Activated T-cell treated with anti-CD3 and anti-CD28 coated beads, Interleukin-2, amount 50 U/mL, for 72 hours (primary cell): ENCODE measurements at regions not wholly inside any gene's neighbourhood (a gene's known extent, or its start where the extent isn't known, plus 50 kb on each side); places are given as distances from the start of the nearest gene placed in this dataset.

ENCODE experiments used
- ATAC-seq, 2 donors: fragments of 150-1000 bp; cut with Tn5 transposase; replicated peaks in 1 of 2; 2 replicates each; pipeline ENCODE4 v1.10.0; 2021; ENCODE audit warnings: moderate library complexity in 2 of 2, mild to moderate bottlenecking in 1 of 2
- DNase-seq, 2 donors: peaks; one replicate each; pipeline ENCODE4 v3.0.0; 2021 to 2022; ENCODE audit warnings: mixed read lengths in 1 of 2
- H3K27ac Mint-ChIP-seq: one replicate; pipeline ENCODE4 v1.8.0; 2022; ENCODE audit warnings: mild to moderate bottlenecking, moderate library complexity, mixed read lengths
- H3K27me3 Mint-ChIP-seq: one replicate; pipeline ENCODE4 v1.8.0; 2022; ENCODE audit warnings: low read depth, mixed read lengths
- H3K36me3 Mint-ChIP-seq, 2 donors: one replicate each; pipeline ENCODE4 v1.8.0; 2022; ENCODE audit warnings: mixed read lengths in 2 of 2, mild to moderate bottlenecking in 1 of 2; ENCODE audit not compliant: insufficient read depth in 2 of 2
- H3K4me1 Mint-ChIP-seq: one replicate; pipeline ENCODE4 v1.8.0; 2022; ENCODE audit warnings: low read depth, mixed read lengths
- H3K4me3 Mint-ChIP-seq, 2 donors: one replicate each; pipeline ENCODE4 v1.8.0; 2022; ENCODE audit warnings: mild to moderate bottlenecking in 2 of 2, mixed read lengths in 2 of 2, moderate library complexity in 2 of 2
- H3K9me3 Mint-ChIP-seq, 2 donors: one replicate each; pipeline ENCODE4 v1.8.0; 2022; ENCODE audit warnings: mixed read lengths in 2 of 2

DNA sequence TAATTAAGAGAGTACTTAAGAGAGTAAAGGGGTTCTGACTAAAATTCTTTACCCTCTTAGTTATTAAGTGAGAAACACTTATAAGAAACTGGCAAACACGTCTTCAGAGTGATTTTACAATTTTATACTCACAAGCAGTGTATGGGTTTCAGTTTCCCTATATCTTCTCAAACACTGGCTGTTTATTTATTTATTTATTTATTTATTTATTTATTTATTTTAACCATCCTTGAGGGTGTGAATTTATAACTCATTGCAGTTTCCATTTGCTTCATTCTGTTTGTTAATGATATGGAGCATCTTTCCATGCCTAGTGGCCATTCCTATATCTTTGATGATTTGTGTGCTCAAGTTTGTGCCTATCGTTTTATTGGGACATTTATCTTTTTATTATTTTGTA is 68.0 kb upstream of the SGCD start:
- DNase-seq (no peak), ATAC-seq (no peak)
- Mint-ChIP-seq H3K4me3 (no peak overlapping the region), H3K4me1 (no peaks in the 10 kb centered on the region), H3K27me3 (no peaks in the 10 kb centered on the region), H3K36me3 (no peaks in the 10 kb centered on the region), H3K9me3 (no peaks in the 10 kb centered on the region), H3K27ac (no peak overlapping the region)

DNA sequence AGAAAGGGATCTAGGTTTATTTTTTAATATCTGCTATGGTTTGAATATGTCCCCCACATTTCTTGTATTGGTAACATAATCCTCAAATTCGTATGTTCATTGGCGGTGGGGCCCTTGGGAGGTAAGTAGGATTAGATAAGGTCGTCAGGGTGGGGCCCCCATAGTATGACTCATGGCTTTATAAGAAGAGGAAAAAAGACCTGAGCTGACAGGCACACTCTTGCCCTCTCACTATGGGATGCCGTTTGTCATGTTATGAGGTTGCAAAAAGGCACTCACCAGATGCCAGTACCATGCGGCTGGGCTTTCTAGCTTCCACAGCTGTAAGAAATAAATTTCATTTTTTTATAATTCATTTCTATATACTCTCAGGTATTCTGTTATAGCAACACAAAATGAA is 67.3 kb upstream of the SGCD start:
- H3K4me3 Mint-ChIP-seq, result no peak overlapping the region
- no peaks in the 10 kb centered on the region for H3K4me1 Mint-ChIP-seq
- no peaks in the 10 kb centered on the region for H3K27me3 Mint-ChIP-seq
- ATAC-seq (no peak), DNase-seq (no peak)
- no peaks in the 10 kb centered on the region for H3K36me3 Mint-ChIP-seq
- no peak overlapping the region for H3K27ac Mint-ChIP-seq
- H3K9me3 Mint-ChIP-seq, result no peaks in the 10 kb centered on the region

DNA sequence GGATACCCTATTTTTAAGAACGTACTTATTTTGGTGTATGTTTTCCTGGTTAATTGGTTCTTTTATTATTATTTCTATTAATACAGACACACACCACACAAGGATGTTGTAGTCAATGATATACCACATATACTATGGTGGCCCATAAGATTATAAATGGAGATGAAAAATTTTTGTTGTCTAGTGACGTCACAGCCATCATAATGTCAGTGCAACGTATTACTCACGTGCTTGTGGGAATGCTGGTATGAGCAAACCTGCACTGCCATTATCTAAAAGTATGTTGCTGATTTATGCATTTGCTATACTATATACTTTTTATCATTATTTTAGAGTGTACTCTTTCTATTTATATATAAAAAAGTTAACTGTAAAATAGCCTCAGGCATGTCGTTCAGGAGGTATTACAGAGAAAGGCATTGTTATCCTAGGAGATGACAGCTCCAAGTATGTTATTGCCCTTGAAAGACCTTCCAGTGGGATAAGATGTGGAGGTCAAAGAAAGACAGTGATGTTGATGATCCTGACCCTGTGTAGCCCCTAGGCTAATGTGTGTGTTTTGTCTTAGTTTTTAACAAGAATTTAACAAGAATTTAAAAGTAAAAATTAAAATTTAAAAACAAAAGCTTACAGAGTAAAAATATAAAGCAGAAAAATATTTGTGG is 65.6 kb upstream of the SGCD start:
- ATAC-seq (no peak), DNase-seq (no peak)
- Mint-ChIP-seq H3K4me1 (no peaks in the 10 kb centered on the region), H3K27me3 (no peaks in the 10 kb centered on the region), H3K9me3 (no peaks in the 10 kb centered on the region), H3K36me3 (no peaks in the 10 kb centered on the region), H3K4me3 (no peak overlapping the region), H3K27ac (no peak overlapping the region)

DNA sequence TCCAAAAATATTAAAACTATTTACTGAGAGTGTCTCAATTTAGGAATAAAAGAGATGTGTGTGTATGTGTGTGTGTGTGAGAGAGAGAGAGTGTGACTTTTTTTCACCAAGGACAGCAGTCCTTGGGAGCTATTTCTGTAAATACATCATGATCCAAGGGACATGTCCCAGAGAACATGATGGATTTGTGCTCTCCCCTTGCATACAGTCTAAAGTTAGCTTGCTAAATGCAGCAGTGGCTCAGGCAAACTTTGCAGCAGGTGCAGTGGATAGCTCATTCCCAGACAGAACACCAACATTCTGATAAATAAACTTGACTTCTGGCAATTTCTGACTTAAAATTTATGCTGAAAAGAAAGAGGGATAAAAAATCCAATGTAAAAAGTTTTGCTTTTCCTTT is 55.4 kb upstream of the SGCD start:
- H3K9me3 Mint-ChIP-seq, result peaks cover 0 to 1% of the 10 kb centered on the region in 2 donors
- H3K27ac Mint-ChIP-seq, result no peak overlapping the region
- H3K36me3 Mint-ChIP-seq, result no peaks in the 10 kb centered on the region
- no peaks in the 10 kb centered on the region for H3K4me1 Mint-ChIP-seq
- no peak for ATAC-seq
- H3K27me3 Mint-ChIP-seq, result no peaks in the 10 kb centered on the region
- no peak overlapping the region for H3K4me3 Mint-ChIP-seq
- no peak for DNase-seq

DNA sequence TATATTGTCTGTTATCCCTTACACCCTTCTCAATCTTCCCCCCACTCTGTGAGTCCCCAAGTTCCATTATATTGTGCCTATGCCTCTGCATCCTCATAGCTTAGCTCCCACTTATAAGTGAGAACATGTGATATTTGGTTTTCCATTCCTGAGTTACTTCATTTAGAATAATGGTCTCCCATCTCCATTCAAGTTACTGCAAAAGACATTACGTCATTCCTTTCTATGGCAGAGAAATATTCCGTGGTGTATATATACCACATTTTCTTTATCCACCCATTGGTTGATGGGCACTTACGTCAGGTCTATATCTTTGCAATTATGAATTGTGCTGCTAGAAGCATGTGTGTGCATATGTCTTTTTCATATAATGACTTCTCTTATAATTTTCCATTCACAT is 54.8 kb upstream of the SGCD start:
- DNase-seq (no peak), ATAC-seq (no peak)
- H3K4me1 Mint-ChIP-seq, result no peaks in the 10 kb centered on the region
- H3K27ac Mint-ChIP-seq, result no peak overlapping the region
- H3K36me3 Mint-ChIP-seq, result no peaks in the 10 kb centered on the region
- peaks cover 0 to 1% of the 10 kb centered on the region in 2 donors for H3K9me3 Mint-ChIP-seq
- H3K4me3 Mint-ChIP-seq, result no peak overlapping the region
- no peaks in the 10 kb centered on the region for H3K27me3 Mint-ChIP-seq

DNA sequence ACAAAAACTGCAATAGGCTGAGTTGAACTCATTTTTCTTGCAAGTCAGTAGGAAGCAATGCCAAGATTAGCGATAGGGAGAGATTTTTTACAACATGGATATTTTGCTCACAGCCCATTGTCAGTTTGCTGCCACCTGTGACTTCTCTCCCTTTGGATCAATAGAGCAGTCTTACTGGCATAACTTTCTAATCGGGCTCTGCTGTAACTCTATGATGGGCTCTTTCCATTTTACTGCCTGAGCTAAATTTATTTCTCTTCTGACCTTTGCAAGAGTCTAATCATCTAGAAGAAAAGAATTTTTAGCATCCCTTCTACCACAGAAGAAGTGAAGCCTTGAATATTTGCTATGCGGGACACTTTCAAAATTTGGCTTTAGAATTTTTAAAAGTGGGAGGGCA is 53.6 kb upstream of the SGCD start:
- no peak overlapping the region for H3K27ac Mint-ChIP-seq
- ATAC-seq (no peak), DNase-seq (no peak)
- H3K27me3 Mint-ChIP-seq, result no peaks in the 10 kb centered on the region
- no peaks in the 10 kb centered on the region for H3K36me3 Mint-ChIP-seq
- no peaks in the 10 kb centered on the region for H3K4me1 Mint-ChIP-seq
- H3K4me3 Mint-ChIP-seq, result no peak overlapping the region
- H3K9me3 Mint-ChIP-seq, result peaks cover 0 to 1% of the 10 kb centered on the region in 2 donors

GRCh38 chr5:156274453-156274852 is 52.5 kb upstream of the SGCD start:
- no peak for ATAC-seq
- H3K9me3 Mint-ChIP-seq, result no peaks in the 10 kb centered on the region

More at GRCh38 chr5:156274453-156274852, 52.5 kb upstream of the SGCD start:
- DNase-seq, result no peak
- Mint-ChIP-seq H3K4me1 (no peaks in the 10 kb centered on the region), H3K4me3 (no peak overlapping the region), H3K27me3 (no peaks in the 10 kb centered on the region), H3K36me3 (no peaks in the 10 kb centered on the region), H3K27ac (no peak overlapping the region)
